Caco-2 (cell line): ENCODE measurements at regions not wholly inside any gene's neighbourhood (a gene's known extent, or its start where the extent isn't known, plus 50 kb on each side); places are given as distances from the start of the nearest gene placed in this dataset.

Experiments
- BruUV-seq: library from RNA; stranded (reverse); fragments of 400-500 nt; replicated peaks from 2 replicates; lab custom pipeline; 2021; lab: Mats Ljungman, UMichigan
- CTCF ChIA-PET: fragments of 300-600 bp; sonication (Branson Sonifier 250); formaldehyde crosslinking; loops from one replicate; lab custom pipeline; 2022; ENCODE audit warnings: antibody characterized with exemption; lab: Charles Lee
- POLR2A ChIA-PET: fragments of 300-600 bp; sonication (Branson Sonifier 250); formaldehyde crosslinking; loops from one replicate; lab custom pipeline; 2022; ENCODE audit warnings: antibody characterized with exemption; lab: Charles Lee
- DNase-seq, 2 experiments: peaks; one replicate each; pipeline versions ENCODE4 v3.0.0 to v3.0.0-alpha.2; 2020 to 2022
- H3K27me3 ChIP-seq: replicated peaks from 2 replicates; pipeline ENCODE4 v1.6.0; 2011; ENCODE audit warnings: low read length; ENCODE audit not compliant: control insufficient read depth, insufficient read depth
- H3K36me3 ChIP-seq: 2 replicates; pipeline ENCODE4 v1.5.1; 2011; ENCODE audit warnings: low read length; ENCODE audit not compliant: control insufficient read depth, insufficient read depth
- H3K4me1 ChIP-seq: fragments of 250-450 bp; sonication (Bioruptor Pico); 2 replicates; pipeline ENCODE4 v1.5.1; 2020; ENCODE audit warnings: mild to moderate bottlenecking
- H3K4me3 ChIP-seq: 2 replicates; pipeline ENCODE4 v1.5.1; 2011; ENCODE audit warnings: low read depth, mild to moderate bottlenecking, control low read depth, low read length
- H3K9me3 ChIP-seq: fragments of 250-450 bp; sonication (Bioruptor Pico); 2 replicates; pipeline ENCODE4 v1.5.1; 2020; ENCODE audit warnings: mild to moderate bottlenecking, moderate library complexity
- H3K27ac Mint-ChIP-seq: one replicate; pipeline ENCODE4 v1.8.0; 2022; ENCODE audit warnings: mixed read lengths; ENCODE audit not compliant: unreplicated experiment
- H3K27me3 Mint-ChIP-seq: one replicate; pipeline ENCODE4 v1.8.0; 2022; ENCODE audit warnings: mixed read lengths; ENCODE audit not compliant: insufficient read depth, unreplicated experiment
- H3K36me3 Mint-ChIP-seq: one replicate; pipeline ENCODE4 v1.8.0; 2022; ENCODE audit warnings: mild to moderate bottlenecking, mixed read lengths; ENCODE audit not compliant: insufficient read depth, unreplicated experiment
- H3K4me1 Mint-ChIP-seq: one replicate; pipeline ENCODE4 v1.8.0; 2022; ENCODE audit warnings: low read depth, mixed read lengths; ENCODE audit not compliant: unreplicated experiment
- H3K4me3 Mint-ChIP-seq: one replicate; pipeline ENCODE4 v1.8.0; 2022; ENCODE audit warnings: mild to moderate bottlenecking, moderate library complexity, mixed read lengths; ENCODE audit not compliant: unreplicated experiment
- H3K9me3 Mint-ChIP-seq: one replicate; pipeline ENCODE4 v1.8.0; 2022; ENCODE audit warnings: mixed read lengths; ENCODE audit not compliant: unreplicated experiment
- CTCF ChIP-seq, 2 experiments: fragments of 200-600 bp in 1 of 2; IDR thresholded peaks; 1 replicate in 1 of 2; 2 replicates in 1 of 2; pipeline versions ENCODE4 v1.5.1 to v1.8.0; 2011 to 2022; ENCODE audit warnings: antibody characterized with exemption in 1 of 2, control low read depth in 1 of 2, inconsistent platforms in 1 of 2, low read depth in 1 of 2, low read length in 1 of 2, mild to moderate bottlenecking in 1 of 2, moderate library complexity in 1 of 2; ENCODE audit not compliant: insufficient read depth in 1 of 2, severe bottlenecking in 1 of 2, unreplicated experiment in 1 of 2
- intact Hi-C: fragments of 100-400 bp; cut with micrococcal nuclease; formaldehyde crosslinking; loops from one replicate; pipeline ENCODE4 v1.10.0; 2022; ENCODE audit not compliant: unreplicated experiment

- TF ChIP-seq CTCF (IDR thresholded peaks at IDR 0.05; ENCODE audit: insufficient read depth in 1 of 2, low read depth in 1 of 2, low read length in 1 of 2, severe bottlenecking in 1 of 2, unreplicated experiment in 1 of 2): no peak
- Histone ChIP-seq H3K9me3 (no peaks in the 10 kb centered on the region), H3K27me3 (no peaks in the 10 kb centered on the region), H3K36me3 (no peaks in the 10 kb centered on the region), H3K4me1 (no peaks in the 10 kb centered on the region; the same call in 1 of the 2 replicates), H3K4me3 (no peak overlapping the region)
- Mint-ChIP-seq H3K4me3 (no peak overlapping the region), H3K36me3 (no peaks in the 10 kb centered on the region), H3K4me1 (no peaks in the 10 kb centered on the region), H3K27me3 (no peaks in the 10 kb centered on the region), H3K27ac (no peak overlapping the region), H3K9me3 (no peaks in the 10 kb centered on the region)
- intact Hi-C loops: no loop called here
- no peak for DNase-seq
- BruUV-seq: no TSS peak
- POLR2A ChIA-PET: no interaction called here
- CTCF ChIA-PET: no interaction called here
Measured at GRCh38 chr13:103521532-103521931, 455.3 kb upstream of the SLC10A2 start.

- H3K9me3 ChIP-seq: no peaks in the 10 kb centered on the region
- Mint-ChIP-seq H3K27ac (no peak overlapping the region), H3K4me1 (no peaks in the 10 kb centered on the region), H3K4me3 (peak overlapping the region; percentile 3), H3K36me3 (no peaks in the 10 kb centered on the region), H3K9me3 (no peaks in the 10 kb centered on the region), H3K27me3 (no peaks in the 10 kb centered on the region)
- no peak for DNase-seq
- CTCF ChIA-PET: no interaction called here
- no peaks in the 10 kb centered on the region for H3K27me3 ChIP-seq
- no peak overlapping the region for H3K4me3 ChIP-seq
- POLR2A ChIA-PET: no interaction called here
- H3K4me1 ChIP-seq: no peaks in the 10 kb centered on the region; the same call in 1 of the 2 replicates
- intact Hi-C loops: loop anchor here (10.0 kb wide), 1 partner anchor 603 kb away; no protein-coding TSS in a partner anchor
- BruUV-seq: no TSS peak
- no peak for TF ChIP-seq CTCF (IDR thresholded peaks at IDR 0.05; ENCODE audit: insufficient read depth in 1 of 2, low read depth in 1 of 2, low read length in 1 of 2, severe bottlenecking in 1 of 2, unreplicated experiment in 1 of 2)
- no peaks in the 10 kb centered on the region for H3K36me3 ChIP-seq
Measured at GRCh38 chr13:103517768-103518102, 451.5 kb upstream of the SLC10A2 start.

DNA sequence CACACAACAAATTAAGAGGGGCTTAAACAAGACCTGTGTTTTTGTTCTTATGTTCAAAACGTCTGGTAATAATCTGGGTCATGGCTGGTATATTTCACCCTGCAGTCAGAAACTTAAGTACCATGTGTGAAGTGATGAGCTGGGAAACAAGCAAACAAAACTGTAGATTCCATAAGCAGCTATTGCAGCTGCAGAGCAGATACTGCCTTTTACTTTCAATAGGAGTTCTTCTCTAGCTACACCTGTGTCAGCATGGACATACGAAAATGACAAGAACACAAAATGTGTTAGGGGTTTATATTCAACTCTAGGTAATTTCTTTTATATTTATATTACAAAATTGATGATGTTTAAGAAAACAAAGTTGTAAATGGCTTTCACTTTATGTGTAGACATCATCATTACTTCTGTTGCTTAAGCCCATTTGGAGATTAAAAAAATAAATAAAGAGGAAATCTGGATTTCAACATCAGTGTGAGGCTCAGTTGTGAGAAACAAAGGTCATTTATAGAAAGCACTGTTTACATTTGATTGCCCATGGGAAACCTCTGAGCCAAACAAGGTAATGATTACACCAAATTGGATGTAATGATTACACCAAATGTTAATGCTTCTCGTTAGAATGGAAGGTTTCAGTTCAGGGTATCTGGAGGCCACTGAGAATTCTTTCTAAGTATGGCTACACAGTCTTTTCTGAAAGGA, 451.0 kb upstream of the SLC10A2 start:
- Mint-ChIP-seq H3K9me3 (no peaks in the 10 kb centered on the region), H3K4me1 (no peaks in the 10 kb centered on the region), H3K4me3 (peak overlapping the region; percentile 3), H3K27me3 (no peaks in the 10 kb centered on the region), H3K36me3 (no peaks in the 10 kb centered on the region), H3K27ac (no peak overlapping the region)
- TF ChIP-seq CTCF (IDR thresholded peaks at IDR 0.05; ENCODE audit: insufficient read depth in 1 of 2, low read depth in 1 of 2, low read length in 1 of 2, severe bottlenecking in 1 of 2, unreplicated experiment in 1 of 2): no peak
- no peak overlapping the region for H3K4me3 ChIP-seq
- no peaks in the 10 kb centered on the region; the same call in 1 of the 2 replicates for H3K4me1 ChIP-seq
- no peaks in the 10 kb centered on the region for H3K36me3 ChIP-seq
- no peaks in the 10 kb centered on the region for H3K9me3 ChIP-seq
- ChIA-PET CTCF (no interaction called here), POLR2A (no interaction called here)
- BruUV-seq: no TSS peak
- DNase-seq: peak in 1 of 2 experiments; percentile 5
- no peaks in the 10 kb centered on the region for H3K27me3 ChIP-seq
- intact Hi-C loops: loop anchor here (10.0 kb wide), 1 partner anchor 602 kb away; no protein-coding TSS in a partner anchor
